COLO668 (cell line): ENCODE measurements at regions not wholly inside any gene's neighbourhood (a gene's known extent, or its start where the extent isn't known, plus 50 kb on each side); places are given as distances from the start of the nearest gene placed in this dataset.
A peak's percentile ranks its signal among the peaks of the same experiment; 100 is the strongest.
"Not testable (repeated sequence)": the region's sequence is repeated elsewhere in the genome, so short reads cannot be mapped to it uniquely, and the experiment has no call there.

Source experiments
- DNase-seq: peaks from one replicate; lab custom pipeline; 2025; ENCODE audit not compliant: unreplicated experiment; lab: John Stamatoyannopoulos, UW

DNA sequence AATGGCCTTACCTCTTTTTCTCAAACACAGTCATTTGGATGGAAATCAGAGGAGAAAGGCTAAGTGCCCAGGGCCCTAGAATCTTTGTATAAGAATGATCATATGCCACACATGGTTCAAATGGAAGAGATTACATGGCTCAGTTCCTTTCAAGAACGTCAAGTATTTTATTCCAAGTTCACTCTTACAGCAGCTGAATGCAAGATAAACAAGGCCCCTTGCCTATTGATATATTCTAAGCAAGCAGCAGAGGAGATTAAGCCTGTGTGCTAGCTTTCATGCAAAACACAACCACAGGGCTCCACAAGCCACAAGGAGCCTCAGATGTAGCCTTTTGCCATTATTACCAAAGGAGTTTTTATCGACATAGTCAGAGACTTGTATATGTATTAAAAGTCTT lies 55.3 kb upstream of the SLCO6A1 start:
- no peak for DNase-seq

DNA sequence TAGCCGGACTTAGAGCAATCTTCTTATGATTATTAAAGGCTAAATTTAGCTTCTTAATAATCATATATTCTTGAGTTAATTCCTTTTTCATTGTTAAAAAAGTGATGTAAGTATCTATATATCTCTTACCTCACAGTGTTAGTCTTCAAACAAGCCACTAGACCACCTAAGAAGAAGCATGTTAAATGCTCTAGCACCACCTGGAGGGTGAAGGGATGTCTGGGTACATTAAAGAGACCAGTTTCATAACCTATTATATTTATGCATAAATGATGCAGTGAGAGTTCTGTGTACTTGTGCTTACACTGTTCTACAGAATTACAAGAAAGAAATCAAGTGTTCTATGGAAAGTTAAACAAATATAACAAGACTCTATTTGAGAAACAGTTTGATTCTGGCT lies 55.9 kb upstream of the SLCO6A1 start:
- no peak for DNase-seq

DNA sequence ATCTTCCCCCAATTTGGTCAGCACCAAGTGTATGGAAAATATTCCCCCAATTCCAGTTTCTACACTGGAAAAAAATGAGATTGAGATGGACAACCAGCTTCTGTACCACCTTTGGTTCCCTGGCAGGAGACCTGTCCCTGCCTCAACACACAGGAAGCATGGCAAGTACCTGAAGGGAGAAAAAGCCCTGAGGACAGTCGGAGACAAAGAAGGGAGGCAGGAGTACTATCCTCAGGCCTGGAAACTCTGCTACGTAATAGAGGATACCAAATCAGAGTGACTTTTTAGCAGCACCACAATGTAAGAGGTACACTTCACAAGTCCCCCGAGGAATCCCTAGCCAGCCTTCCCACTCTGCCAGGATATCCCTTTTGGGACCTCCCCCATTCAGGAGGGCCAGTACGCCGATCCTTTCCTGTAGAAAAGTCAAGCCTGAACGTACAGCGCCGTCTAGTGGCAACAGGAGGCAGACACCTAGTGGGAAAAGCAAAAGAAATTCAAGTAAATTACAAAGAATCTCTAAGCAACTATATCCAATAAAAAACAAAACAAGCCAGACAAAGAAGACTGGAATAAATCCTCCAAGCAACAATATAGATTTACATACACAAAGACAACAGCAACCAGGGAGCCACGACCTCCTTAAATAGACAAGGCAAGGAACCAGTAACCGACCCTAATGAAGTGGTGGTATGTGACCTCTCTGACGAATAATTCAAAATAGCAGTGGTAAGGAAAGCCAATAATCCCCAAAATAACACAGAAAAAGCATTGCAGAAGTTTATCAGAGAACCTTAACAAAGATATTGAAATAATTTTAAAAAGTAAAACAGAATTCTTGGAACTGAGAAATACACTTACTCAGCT lies 63.3 kb upstream of the SLCO6A1 start:
- DNase-seq: peak; percentile 5

DNA sequence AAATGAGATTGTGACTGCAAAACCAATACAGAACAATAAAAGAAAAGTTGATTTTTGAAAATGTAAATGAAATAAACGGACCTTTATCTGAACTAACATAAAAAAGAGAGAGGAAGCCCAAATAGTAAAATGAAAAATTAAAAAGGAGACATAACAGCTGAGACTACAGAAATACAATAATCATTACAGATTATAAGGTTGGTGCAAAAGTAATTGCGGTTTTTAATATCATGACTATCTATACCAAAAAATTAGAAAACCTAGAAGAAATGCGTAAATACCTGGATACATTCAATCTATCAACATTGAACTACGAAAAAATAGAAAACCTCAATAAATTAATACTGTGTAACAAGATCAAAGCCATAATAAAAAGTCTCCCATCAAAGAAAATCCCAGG lies 71.9 kb upstream of the SLCO6A1 start:
- DNase-seq: no peak

DNA sequence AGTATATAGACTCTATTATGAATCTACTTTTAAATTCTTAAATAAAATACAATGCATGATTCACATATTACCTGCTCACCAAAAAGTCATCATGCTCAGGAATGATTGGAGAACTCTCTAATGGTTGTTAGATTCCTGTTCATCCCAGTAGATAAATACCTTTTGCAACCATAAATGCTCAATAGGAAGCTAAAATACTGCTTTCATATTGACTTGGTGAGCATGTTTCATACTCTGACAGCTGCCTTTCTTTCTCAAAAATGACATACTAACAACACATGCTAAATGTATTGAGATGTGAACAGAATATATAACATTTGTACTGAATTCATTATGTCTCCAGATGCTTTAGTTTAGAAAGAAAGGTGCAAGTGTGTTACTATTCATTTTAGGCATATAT lies 79.6 kb upstream of the SLCO6A1 start:
- no peak for DNase-seq

DNA sequence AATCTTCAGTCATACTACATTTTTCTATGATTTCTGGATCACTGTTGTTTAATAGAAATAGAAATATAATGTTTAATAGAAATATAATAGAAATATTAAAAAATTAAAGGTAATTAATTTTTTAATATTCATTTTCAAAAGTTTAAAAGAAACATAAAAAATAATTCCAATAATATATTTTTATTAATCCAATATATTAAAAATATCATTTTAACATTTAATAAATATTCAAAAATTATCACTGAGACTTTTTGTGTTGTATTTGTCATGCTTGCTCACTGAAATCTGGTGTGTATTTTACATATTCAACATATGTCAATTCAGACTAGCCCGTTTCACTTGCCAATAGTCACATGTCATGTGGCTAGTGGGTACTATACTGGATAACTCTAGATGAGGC lies 80.6 kb upstream of the SLCO6A1 start:
- no peak for DNase-seq

DNA sequence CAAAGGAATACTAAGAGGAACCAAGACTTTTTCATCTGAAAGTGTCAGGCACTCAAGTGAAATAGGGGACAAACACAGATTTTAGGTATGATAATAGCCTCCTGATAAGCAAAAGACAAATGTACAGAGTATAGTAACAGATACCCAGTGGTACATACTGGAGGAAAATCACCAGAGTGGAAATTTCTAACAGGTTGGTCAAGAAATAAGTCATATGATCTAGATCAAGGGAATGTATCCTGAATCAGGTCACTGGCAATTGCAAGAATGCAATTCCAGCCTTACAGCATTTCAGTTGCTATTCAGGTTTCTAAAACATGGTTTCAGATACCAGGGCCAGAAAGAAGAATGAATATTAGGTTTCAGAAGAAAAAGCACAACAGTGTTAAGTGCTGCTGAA lies 82.2 kb upstream of the SLCO6A1 start:
- DNase-seq: no peak

DNA sequence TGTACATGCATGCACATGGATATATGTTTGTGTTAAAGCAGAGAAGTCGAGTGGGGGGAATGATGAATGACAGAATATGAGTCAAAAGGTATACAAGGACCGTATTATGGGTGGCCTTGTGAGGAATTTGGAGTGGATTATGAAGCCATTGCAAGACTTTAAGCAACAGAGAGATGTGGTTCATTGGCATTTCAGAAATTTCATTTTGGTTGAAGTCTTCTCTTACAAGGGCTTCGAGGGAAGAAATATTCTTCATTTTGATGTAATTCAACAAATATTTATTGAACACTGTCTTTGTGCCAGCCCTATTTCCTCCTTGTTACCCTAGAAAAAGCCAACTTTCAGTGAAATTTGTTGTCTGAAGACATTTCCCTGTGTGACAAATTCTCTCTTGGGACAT lies 83.9 kb upstream of the SLCO6A1 start:
- DNase-seq: no peak

DNA sequence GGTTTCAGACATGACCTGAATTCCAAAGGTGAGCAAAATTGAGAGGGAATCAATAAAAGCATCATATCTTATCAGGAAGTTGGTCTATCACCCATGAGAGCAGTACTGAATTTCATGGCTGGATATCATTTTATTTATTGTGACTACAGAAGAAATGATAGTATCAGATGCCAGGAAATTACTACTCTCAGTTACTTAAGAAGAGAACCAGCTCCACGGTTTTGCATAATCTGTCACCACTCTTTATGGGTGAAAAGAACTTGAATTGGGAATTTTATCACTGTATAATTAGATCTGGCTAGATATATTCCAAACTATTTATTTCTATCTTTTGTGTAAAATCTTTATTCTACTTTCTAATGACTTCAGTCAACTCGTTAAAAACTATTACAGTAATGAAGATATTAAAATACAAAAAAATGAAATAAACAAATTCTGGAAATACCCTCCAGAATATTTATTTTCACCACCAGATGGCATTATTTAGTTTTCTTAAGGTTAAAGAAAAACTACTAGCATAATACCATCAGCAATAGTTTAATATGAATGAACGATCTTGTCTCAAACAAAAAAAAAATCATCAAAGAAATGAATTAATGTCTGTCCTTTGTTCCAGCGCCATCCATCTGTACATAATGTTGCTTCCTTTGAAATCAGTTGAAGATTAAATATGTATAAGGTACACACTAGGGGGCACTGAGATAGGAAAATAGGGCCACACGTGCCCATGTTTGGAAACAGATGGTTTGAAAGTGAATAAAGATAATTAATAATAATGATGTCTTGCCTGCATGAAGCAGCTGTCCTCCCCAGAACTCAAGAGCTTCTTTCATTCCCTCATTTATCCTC lies 84.7 kb upstream of the SLCO6A1 start:
- DNase-seq: no peak

DNA sequence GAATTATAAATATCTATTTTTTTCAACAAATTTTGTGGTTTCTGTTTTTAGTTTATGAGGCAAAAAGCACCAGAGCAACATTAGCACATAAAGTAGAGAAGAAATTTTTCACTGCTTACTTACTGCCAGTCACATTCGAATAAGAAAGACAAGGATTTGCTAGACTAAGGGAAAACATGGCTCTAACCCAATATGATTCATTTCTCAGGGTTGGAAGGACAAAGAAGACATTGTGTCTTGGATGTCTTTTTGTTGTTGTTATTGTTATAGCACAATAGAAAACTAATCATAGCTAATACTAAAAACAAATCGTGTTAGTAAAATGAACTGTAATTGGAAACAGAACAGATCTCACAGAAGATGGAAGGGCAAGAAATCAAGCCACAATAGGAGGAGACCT lies 90.9 kb upstream of the SLCO6A1 start:
- no peak for DNase-seq

DNA sequence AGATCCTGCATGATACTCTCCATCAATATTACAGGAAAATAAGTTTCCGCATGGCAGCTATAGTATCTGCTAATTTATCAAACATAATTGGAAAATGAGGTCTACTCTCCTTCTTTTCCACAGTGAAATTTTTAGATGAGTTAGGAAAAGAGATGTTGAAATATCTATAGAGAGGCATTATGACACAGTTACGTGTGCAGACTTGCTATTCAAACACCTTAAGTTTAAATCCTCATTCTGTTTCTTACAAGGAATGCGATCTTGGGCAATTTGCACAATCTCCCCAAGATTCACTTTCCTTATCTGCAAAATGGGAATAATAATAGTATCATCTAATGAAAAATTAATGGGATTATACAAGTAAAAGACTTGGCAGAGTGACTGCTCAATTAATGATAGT lies 91.7 kb upstream of the SLCO6A1 start:
- no peak for DNase-seq

DNA sequence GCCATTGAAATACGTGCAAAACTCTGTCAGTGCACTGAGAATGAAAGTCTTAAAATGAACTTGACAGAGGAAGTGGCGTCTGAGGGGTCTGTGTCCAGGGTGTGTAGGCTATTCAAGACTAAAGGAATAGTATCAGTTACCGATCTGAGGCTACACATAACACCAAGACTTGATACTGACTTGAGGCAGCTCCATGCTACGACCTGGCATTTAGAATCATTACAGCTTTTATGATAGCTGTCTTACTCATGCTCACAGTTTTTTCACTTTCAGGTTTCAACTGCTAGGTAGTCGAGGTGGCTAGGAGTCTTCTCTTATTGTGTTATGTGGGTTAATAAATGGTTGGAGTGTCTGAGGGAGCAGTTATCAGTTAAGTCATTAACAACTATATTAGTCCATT lies 92.8 kb upstream of the SLCO6A1 start:
- no peak for DNase-seq

DNA sequence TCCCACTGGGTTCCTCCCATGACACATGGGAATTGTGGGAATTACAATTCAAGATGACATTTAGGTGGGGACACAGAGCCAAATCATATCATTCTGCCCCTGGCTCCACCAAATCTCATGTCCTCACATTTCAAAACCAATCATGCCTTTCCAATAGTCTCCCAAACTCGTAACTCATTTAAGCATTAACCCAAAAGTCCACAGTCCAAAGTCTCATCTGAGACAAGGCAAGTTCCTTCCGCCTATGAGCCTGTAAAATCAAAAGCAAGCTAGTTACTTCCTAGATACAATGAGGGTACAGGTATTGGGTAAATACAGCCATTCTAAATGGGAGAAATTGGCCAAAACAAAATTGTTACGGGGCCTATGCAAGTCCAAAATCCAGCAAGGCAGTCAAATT lies 93.8 kb upstream of the SLCO6A1 start:
- not testable (repeated sequence) for DNase-seq

DNA sequence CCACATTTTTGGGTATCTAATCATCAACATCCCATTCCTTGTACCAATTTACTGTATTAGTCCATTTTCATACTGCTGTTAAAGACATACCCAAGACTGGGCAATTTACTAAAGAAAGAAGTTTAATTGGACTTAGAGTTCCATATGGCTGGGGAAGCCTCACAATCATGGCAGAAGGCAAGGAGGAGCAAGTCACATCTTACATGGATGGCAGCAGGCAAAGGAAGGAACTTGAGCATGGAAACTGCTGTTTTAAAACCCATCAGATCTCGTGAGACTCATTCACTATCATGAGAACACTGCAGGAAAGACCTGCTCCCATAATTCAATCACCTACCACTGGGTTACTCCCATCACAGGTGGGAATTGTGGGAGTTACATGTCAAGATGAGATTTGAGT lies 95.4 kb upstream of the SLCO6A1 start:
- DNase-seq: no peak

DNA sequence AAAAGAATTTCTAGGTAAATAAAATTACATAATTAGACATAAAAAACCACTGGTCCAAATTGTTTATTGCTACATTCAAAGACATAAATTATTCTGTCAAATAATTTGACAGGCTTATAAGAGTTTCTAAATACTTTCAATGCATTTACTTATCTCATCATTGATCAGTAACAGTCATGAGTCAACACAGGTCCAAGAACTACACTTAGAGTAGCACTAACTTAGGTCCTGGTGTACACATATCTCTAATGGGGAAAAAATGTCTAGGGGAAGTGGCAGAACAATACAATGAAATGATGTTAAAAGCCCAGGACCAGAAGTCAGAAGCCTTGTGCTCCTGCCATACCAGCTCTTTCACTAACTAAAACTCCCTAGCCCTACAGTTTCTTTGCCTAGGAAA lies 96.5 kb upstream of the SLCO6A1 start:
- DNase-seq: no peak

DNA sequence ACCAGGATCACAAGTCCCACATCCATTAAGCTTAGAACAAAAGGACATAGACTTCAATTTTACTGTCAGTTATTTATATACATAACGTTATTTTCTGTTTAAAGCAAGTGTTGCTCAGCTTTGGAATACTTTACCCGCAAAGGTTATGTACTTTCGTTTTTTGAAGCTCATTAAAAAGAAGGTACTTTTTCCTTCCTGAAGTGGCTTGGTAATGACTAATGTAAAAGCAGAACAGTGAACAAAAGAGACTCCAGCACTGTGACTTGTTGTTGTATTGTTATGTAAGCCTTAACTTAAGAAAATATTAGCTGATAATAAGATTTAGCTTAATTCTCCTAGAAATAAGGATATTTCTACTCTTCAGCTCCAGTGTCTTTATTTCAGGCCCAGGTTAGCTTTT lies 97.3 kb upstream of the SLCO6A1 start:
- DNase-seq: no peak

DNA sequence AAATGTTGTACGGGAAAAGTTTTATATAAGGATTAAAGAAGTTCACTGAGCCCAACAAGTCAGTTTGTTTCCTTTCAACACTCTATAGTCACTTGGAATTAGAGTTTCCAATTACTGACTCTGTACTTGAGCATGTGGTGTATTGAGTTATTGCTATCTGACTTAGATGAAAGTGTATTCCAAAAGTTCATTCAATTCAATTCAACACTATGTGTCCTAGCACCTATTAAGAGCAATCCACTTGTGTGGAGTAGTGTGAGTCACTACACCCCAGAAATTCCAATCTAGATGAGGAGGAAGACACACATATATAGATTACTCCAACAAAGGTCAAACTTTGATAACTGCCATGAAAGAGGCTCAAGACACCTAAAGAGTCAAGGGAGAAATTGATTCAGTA lies 98.2 kb upstream of the SLCO6A1 start:
- no peak for DNase-seq

DNA sequence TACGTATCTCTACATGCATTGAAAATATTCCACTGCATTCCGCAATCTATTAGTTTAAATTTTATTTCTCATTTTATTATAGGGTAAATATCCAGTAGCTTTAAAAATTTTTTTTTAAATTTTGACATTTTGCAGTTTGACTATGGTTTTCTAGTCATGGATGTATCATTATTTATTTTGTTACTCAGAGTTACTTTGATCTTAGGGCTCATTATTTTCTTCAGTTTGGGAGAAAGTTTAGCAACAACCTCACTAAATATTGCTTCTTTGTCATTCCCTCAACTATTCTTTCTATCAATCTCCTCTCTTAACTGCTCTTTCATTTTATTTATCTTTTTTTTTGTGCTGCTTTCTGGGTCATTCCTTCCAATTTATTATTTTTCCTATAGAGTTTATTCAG lies 100.5 kb upstream of the SLCO6A1 start:
- DNase-seq: no peak

DNA sequence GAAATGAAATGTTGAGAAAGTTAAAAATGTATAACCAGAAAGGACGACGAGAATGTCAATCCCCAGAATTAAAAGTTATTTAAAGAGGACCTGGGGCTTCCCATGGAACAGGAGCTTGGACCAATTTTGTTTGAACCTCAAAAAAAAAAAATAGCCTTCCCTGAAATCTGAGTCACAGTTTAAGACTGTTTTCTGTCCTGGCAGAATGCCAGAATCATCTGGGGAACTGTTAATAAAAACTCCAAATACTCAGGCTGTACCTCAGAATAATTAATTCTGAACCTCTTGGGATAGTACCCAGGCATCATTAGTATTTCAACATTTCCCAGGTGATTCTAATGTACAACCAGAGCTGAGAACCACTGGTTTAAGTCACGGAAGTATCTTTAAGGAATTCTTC lies 102.2 kb upstream of the SLCO6A1 start:
- no peak for DNase-seq

DNA sequence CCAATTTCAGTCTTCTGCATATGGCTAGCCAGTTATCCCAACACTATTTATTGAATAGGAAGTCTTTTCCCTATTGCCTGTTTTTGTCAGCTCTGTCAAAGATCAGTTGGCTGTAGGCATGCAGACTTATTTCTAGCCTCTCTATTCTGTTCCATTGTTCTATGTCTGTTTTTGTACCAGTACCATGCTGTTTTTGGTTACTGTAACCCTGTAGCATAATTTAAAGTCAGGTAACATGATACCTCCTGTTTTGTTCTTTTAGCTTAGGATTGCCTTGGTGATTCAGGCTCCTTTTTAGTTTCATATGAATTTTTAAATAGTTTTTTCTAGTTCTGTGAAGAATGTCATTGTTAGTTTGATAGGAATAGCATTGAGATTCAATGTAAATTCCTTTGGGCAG lies 104.9 kb upstream of the SLCO6A1 start:
- no peak for DNase-seq

DNA sequence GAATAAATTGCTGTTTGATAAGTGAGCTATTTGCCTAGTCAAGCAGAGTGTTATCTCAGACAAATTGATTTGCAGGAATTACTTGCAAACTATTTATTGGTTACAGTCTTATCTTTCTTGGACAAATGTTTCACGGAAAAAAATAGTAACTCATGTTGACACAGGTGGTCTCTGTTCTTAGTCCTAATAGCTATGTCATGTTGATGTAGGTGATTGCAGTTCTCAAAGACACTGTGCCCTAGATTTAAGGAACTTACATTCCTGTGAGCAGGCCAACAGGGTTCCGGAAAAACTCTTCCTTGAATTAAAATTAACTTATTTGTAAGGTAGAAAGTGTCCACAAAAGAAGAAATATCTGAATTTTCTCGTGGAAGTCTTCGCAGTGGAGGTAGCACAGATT lies 109.6 kb upstream of the SLCO6A1 start:
- DNase-seq: no peak

DNA sequence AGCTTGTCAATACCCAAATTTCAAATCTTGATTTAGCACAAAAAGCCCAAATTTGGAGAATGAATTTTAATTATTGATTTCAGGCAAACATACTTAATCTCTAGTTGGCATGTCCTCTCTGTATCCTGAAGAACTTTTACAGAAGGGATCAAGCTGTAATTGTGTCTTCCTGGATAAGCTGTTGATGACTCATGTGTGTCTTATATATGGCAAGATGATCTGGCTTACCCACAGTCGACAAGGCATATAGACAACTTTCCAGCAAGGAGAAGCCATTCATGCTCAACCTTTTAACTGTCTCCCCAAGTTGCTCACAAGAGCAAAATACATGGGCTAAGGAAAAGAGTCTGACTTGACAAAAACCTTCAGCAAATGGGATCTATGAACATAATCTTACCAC lies 112.5 kb upstream of the SLCO6A1 start:
- DNase-seq: no peak
